Retina (tissue), 1 donor: ENCODE measurements at regions not wholly inside any gene's neighbourhood (a gene's known extent, or its start where the extent isn't known, plus 50 kb on each side); places are given as distances from the start of the nearest gene placed in this dataset.

Experiments used
- DNase-seq: peaks from one replicate; pipeline ENCODE4 v3.0.0-alpha.2; 2016

- no peak for DNase-seq
Measured at GRCh38 chr12:98067795-98068194, 447.6 kb upstream of the TMPO start.

GRCh38 chr12:98073610-98074009 is 441.8 kb upstream of the TMPO start:
- no peak for DNase-seq

GRCh38 chr12:98074286-98074685 is 441.1 kb upstream of the TMPO start:
- DNase-seq: no peak

- DNase-seq: no peak
Measured at GRCh38 chr12:98084391-98084790, 431.0 kb upstream of the TMPO start.

- no peak for DNase-seq
Measured at GRCh38 chr12:98085046-98085755, 430.2 kb upstream of the TMPO start.

GRCh38 chr12:98090731-98091130 is 424.7 kb upstream of the TMPO start:
- no peak for DNase-seq

GRCh38 chr12:98096436-98096835 is 419.0 kb upstream of the TMPO start:
- no peak for DNase-seq

GRCh38 chr12:98106031-98106683 is 409.2 kb upstream of the TMPO start:
- no peak for DNase-seq

- DNase-seq: no peak
Measured at GRCh38 chr12:98109266-98109665, 406.1 kb upstream of the TMPO start.

GRCh38 chr12:98110536-98110935 is 404.9 kb upstream of the TMPO start:
- no peak for DNase-seq

GRCh38 chr12:98113548-98113947 is 401.8 kb upstream of the TMPO start:
- DNase-seq: no peak

GRCh38 chr12:98121963-98122362 is 393.4 kb upstream of the TMPO start:
- DNase-seq: no peak

- no peak for DNase-seq
Measured at GRCh38 chr12:98123021-98123461, 392.3 kb upstream of the TMPO start.

GRCh38 chr12:98126637-98127335 is 388.6 kb upstream of the TMPO start:
- no peak for DNase-seq

- no peak for DNase-seq
Measured at GRCh38 chr12:98127336-98127679, 388.1 kb upstream of the TMPO start.

- DNase-seq: no peak
Measured at GRCh38 chr12:98127854-98128253, 387.5 kb upstream of the TMPO start.

GRCh38 chr12:98136544-98136943 is 378.8 kb upstream of the TMPO start:
- no peak for DNase-seq

- no peak for DNase-seq
Measured at GRCh38 chr12:98137278-98137677, 378.1 kb upstream of the TMPO start.

GRCh38 chr12:98144953-98145352 is 370.4 kb upstream of the TMPO start:
- DNase-seq: no peak

- DNase-seq: no peak
Measured at GRCh38 chr12:98146043-98146442, 369.3 kb upstream of the TMPO start.

- DNase-seq: no peak
Measured at GRCh38 chr12:98146487-98146886, 368.9 kb upstream of the TMPO start.

- DNase-seq: no peak
Measured at GRCh38 chr12:98149270-98149669, 366.1 kb upstream of the TMPO start.

- DNase-seq: no peak
Measured at GRCh38 chr12:98149691-98150210, 365.6 kb upstream of the TMPO start.

- no peak for DNase-seq
Measured at GRCh38 chr12:98151105-98151590, 364.2 kb upstream of the TMPO start.
